ENCODE measurements at regions not wholly inside any gene's neighbourhood (a gene's known extent, or its start where the extent isn't known, plus 50 kb on each side); places are given as distances from the start of the nearest gene placed in this dataset.
A peak's percentile ranks its signal among the peaks of the same experiment; 100 is the strongest.
"Not testable (repeated sequence)": the region's sequence is repeated elsewhere in the genome, so short reads cannot be mapped to it uniquely, and the experiment has no call there.

DNA sequence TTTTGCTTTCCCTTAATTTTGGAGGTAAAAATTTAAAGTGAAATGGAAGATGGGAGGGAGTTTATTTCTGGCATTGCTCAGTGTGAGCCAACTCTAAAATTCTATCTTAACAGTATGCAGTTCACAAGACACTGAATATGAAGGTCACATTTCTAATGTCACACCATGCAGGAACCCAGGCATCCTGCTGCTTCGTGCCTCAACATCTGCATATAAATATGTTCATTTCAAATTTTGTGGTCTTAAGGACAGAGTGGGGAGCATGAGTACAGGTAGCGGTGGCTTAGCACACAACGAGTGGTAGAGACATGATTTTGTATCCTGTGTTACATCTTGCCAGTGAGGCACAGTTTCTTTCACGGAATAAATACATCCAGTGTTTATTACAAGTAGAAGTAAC is 102.4 kb downstream of the ARL4C start:
- DNase-seq, result no peak
- Mint-ChIP-seq H3K9me3 (peaks cover 1% of the 10 kb centered on the region), H3K4me3 (no peak overlapping the region), H3K27me3 (no peaks in the 10 kb centered on the region), H3K4me1 (peaks cover 57% of the 10 kb centered on the region), H3K36me3 (peaks cover 4% of the 10 kb centered on the region), H3K27ac (peak overlapping the region; percentile 55)

DNA sequence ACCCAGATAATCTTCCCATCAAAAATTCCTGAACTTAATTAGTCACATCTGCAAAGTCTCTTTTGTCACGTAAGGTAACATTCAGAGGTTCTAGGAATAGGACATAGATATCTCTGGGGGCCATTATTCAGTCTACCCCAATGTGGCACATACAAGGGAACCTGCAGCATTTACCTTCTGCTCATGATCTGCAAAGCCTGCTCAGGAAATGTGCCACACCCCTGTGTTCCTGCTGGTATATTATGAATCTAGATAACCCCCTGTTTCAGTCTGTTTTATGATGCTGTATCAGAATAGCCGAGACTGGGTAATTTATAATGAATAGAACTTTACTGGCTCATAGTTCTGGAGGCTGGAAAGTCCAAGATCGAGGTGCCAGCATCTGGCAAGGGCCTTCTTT is 103.5 kb downstream of the ARL4C start:
- peak overlapping the region; percentile 69 for H3K27ac Mint-ChIP-seq
- DNase-seq, result no peak
- peaks cover 52% of the 10 kb centered on the region for H3K4me1 Mint-ChIP-seq
- peaks cover 3% of the 10 kb centered on the region for H3K36me3 Mint-ChIP-seq
- H3K9me3 Mint-ChIP-seq, result peaks cover 4% of the 10 kb centered on the region
- no peaks in the 10 kb centered on the region for H3K27me3 Mint-ChIP-seq
- peak overlapping the region; percentile 22 for H3K4me3 Mint-ChIP-seq

DNA sequence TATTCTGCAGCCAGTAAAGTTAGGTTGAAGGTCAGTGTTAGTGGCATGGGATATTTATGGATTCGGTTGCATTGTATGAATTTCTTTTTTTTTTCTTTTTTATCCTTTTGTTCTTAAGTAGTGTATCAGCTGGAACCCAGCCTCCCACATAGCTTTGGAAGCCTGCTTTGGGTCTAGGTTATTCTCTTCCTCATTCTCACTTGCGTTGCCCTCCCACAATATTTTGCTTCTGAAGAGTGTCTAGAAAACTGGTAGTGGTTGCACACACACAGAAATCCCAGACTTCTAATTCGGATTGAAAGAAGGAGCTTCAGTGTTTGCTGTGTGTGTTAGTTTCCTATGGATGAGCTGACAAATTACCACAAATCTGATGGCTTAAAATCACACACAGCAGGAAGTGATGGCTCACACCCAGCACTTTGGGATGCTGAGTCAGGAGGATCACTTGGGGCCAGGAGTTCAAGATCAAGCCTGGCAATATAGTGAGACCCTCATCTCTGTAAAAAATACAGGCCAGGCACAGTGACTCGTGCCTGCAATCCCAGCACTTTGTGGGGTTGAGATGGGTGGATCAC is 104.8 kb downstream of the ARL4C start:
- H3K9me3 Mint-ChIP-seq, result peaks cover 4% of the 10 kb centered on the region
- DNase-seq, result no peak
- peaks cover 49% of the 10 kb centered on the region for H3K4me1 Mint-ChIP-seq
- peak overlapping the region; percentile 1 for H3K27ac Mint-ChIP-seq
- no peaks in the 10 kb centered on the region for H3K27me3 Mint-ChIP-seq
- peaks cover 3% of the 10 kb centered on the region for H3K36me3 Mint-ChIP-seq
- no peak overlapping the region for H3K4me3 Mint-ChIP-seq

DNA sequence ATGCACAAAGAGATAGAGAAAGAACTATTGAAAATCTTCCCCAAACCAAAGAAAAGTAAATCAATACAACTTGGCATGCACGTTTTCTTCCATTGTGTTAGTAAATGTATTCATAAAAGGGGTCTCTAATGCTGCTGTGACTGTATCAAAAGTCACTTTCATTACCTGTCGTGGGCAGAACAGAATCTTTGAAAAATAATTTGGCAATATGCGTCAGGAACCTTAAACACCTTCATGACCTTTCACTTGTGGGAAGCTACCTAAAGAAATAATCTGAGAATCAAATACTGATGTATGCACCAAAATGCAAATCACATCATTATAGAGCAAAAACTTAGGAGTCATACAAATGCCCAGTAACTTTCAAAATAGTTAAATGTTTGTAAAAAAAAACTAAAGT is 105.3 kb downstream of the ARL4C start:
- Mint-ChIP-seq H3K9me3 (peaks cover 6% of the 10 kb centered on the region), H3K4me3 (no peak overlapping the region), H3K36me3 (peaks cover 3% of the 10 kb centered on the region), H3K27me3 (no peaks in the 10 kb centered on the region), H3K27ac (no peak overlapping the region), H3K4me1 (peaks cover 47% of the 10 kb centered on the region)
- no peak for DNase-seq

DNA sequence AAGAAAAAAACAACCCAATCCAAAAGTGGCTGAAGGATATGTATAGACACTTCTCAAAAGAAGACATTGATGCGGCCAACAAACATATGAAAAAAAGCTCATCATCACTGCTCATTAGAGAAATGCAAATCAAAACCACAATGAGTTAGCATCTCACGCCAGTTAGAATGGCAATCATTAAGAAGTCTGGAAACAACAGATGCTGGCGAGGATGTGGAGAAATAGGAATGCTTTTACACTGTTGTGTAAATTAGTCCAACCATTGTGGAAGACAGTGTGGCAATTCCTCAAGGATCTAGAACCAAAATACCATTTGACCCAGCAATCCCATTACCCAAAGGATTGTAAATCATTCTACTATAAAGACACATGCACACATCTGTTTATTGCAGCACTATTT is 107.2 kb downstream of the ARL4C start:
- not testable (repeated sequence) for H3K4me3 Mint-ChIP-seq, H3K27ac Mint-ChIP-seq, DNase-seq, H3K27me3 Mint-ChIP-seq, H3K36me3 Mint-ChIP-seq, H3K9me3 Mint-ChIP-seq
- peaks cover 37% of the 10 kb centered on the region for H3K4me1 Mint-ChIP-seq

DNA sequence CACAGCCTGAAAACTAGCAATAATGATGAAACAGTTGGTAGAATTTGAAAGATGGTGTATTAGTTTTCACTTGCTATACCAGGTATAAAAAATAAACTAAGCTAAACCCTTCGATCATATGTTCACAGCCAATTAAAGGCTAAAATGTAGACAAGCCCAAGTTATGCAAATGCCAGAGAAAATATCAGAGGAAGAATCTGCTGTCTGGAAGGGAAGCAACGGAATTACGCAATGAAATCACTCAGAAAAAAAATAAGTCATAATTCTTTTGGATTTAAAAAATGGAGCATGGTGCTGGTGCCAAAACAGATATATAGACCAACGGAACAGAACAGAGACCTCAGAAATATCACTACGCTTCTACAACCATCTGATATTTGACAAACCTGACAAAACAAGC is 108.3 kb downstream of the ARL4C start:
- Mint-ChIP-seq H3K27ac (no peak overlapping the region), H3K4me3 (no peak overlapping the region), H3K4me1 (peaks cover 26% of the 10 kb centered on the region), H3K27me3 (no peaks in the 10 kb centered on the region), H3K9me3 (peaks cover 7% of the 10 kb centered on the region), H3K36me3 (peaks cover 3% of the 10 kb centered on the region)
- DNase-seq, result no peak

DNA sequence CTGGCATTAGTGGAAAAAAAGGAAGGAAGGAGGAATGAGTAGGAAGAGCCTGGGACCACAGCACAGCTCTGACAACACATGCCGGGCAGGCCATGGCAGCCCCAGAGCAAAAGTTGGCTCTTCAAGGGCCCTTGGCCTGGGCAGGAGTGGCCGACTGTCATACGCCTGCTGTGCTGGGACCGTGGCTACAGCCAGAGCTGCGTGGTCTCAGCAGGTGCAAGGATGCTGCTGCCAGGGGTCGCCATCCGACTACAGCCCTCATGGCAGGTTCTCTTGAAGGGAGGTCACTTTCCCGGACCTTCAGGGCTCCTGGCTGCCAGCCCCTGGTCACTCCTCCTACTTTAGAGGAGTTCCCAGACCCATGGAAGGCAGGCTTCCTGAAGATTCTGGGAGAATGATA is 109.9 kb downstream of the ARL4C start:
- no peak for DNase-seq
- no peak overlapping the region for H3K27ac Mint-ChIP-seq
- H3K4me1 Mint-ChIP-seq, result peaks cover 14% of the 10 kb centered on the region
- H3K9me3 Mint-ChIP-seq, result peaks cover 6% of the 10 kb centered on the region
- H3K4me3 Mint-ChIP-seq, result no peak overlapping the region
- no peaks in the 10 kb centered on the region for H3K36me3 Mint-ChIP-seq
- no peaks in the 10 kb centered on the region for H3K27me3 Mint-ChIP-seq

DNA sequence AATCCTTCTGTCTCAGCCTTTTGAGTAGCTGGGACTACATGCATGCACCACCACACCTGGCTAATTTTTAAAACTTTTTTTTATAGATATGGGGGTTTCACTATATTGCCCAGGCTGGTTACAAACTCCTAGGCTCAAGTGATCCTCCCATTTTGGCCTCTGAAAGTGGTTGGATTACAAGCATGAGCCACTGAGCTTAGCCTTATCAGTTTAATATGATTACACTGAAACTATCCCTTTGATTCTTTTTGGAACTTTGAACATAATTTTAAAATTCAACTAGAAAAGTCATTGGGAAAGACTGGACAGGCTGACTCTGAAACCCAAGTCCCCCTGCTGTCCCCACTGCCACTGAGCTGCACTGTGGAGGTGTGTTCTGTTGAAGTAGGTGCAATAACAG is 114.8 kb downstream of the ARL4C start:
- Mint-ChIP-seq H3K36me3 (no peaks in the 10 kb centered on the region), H3K4me1 (peaks cover 2% of the 10 kb centered on the region), H3K4me3 (no peak overlapping the region), H3K9me3 (peaks cover 3% of the 10 kb centered on the region), H3K27me3 (no peaks in the 10 kb centered on the region), H3K27ac (no peak overlapping the region)
- no peak for DNase-seq

DNA sequence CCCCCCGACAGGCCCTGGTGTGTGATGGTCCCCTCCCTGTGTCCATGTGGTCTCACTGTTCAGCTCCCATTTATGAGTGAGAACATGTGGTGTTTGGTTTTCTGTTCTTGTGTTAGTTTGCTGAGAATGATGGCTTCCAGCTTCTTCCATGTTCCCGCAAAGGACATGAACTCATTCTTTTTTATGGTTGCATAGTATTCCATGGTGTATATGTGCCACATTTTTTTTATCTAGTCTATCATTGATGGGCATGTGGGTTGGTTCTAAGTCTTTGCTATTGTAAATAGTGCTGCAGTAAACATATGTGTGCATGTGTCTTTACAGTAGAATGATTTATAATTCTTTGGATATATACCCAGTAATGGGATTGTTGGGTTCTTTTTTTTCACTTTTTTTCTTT is 117.9 kb downstream of the ARL4C start:
- H3K4me1 Mint-ChIP-seq, result peaks cover 19% of the 10 kb centered on the region

DNA sequence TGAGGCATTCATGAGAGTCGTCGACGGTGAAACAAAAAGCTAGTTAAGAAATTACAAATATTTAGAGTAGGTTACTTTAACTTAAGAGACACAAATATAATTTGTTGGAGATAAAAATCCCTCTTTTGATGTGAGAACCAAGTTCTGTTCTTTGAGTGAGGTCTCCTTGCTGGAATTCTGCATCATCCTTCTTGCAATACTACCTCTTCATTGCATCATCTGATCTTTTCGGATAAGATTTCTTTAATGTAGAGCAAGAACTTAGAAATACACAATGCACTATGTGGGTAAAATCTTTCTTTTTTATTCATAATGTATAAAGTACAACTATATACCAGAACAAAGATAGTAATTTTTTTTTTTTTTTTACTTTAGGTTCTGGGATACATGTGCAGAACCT is 118.4 kb downstream of the ARL4C start:
- Mint-ChIP-seq H3K27me3 (no peaks in the 10 kb centered on the region), H3K4me3 (no peak overlapping the region), H3K36me3 (no peaks in the 10 kb centered on the region), H3K27ac (peak overlapping the region; percentile 44), H3K9me3 (no peaks in the 10 kb centered on the region), H3K4me1 (peaks cover 24% of the 10 kb centered on the region)
- DNase-seq, result no peak

More for the DNA sequence above, 117.9 kb downstream of the ARL4C start:
- not testable (repeated sequence) for H3K36me3 Mint-ChIP-seq, H3K27me3 Mint-ChIP-seq, H3K4me3 Mint-ChIP-seq, H3K27ac Mint-ChIP-seq, H3K9me3 Mint-ChIP-seq, DNase-seq

DNA sequence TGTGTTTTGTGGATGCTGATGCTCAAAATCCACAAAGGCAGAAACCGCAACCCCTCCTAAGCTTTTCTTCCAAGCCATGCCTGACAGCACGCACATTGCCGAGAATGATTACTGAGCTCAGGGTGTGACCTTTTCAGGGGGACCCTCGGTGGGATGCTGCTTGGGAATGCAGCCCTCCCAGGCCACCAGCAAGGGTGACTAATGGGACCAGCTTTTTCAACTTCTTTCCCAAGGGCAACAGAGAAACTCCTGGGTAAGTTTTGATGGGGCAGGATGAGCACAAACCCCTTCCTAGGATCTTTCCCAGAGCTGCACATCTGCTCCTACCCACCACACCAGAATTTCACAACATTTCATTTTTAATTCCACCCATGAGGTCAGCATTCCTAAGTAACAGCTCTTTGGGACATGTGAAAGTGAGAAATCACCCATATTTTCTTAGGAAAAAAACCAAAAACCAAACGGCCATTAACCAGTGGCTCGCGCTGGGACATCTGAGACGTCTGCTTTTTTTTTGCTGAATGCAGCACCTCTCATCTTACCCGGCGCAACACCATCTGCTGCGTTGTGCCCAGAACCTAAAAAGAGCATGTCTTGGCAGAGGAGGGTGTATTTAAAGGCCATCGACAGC is 119.0 kb downstream of the ARL4C start:
- Mint-ChIP-seq H3K27me3 (no peaks in the 10 kb centered on the region), H3K4me3 (no peak overlapping the region), H3K27ac (peak overlapping the region; percentile 44), H3K4me1 (peaks cover 28% of the 10 kb centered on the region), H3K36me3 (peaks cover 2% of the 10 kb centered on the region), H3K9me3 (peaks cover under 1% of the 10 kb centered on the region)
- no peak for DNase-seq

DNA sequence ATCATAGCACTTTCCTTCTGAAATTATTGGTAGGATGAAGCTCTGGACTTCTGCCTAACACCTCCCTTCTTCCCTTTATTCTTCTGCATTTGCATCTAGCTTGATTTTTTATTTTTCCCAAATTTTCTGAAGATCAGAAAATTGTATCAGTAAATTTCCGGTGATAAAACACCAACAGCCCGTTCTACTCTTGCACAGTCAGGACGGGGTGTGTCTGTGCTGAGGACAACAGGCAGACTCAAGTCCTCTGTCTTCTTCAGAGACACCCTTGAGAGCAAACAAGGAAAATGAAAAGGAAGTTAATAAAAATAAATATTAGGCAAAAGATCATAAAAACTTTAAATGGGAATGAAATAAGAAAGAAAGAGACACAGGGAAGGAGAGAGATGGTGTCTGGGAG is 120.7 kb downstream of the ARL4C start:
- no peak overlapping the region for H3K4me3 Mint-ChIP-seq
- peaks cover 2% of the 10 kb centered on the region for H3K9me3 Mint-ChIP-seq
- H3K36me3 Mint-ChIP-seq, result peaks cover 4% of the 10 kb centered on the region
- no peak for DNase-seq
- H3K4me1 Mint-ChIP-seq, result peaks cover 44% of the 10 kb centered on the region
- H3K27me3 Mint-ChIP-seq, result no peaks in the 10 kb centered on the region
- no peak overlapping the region for H3K27ac Mint-ChIP-seq

DNA sequence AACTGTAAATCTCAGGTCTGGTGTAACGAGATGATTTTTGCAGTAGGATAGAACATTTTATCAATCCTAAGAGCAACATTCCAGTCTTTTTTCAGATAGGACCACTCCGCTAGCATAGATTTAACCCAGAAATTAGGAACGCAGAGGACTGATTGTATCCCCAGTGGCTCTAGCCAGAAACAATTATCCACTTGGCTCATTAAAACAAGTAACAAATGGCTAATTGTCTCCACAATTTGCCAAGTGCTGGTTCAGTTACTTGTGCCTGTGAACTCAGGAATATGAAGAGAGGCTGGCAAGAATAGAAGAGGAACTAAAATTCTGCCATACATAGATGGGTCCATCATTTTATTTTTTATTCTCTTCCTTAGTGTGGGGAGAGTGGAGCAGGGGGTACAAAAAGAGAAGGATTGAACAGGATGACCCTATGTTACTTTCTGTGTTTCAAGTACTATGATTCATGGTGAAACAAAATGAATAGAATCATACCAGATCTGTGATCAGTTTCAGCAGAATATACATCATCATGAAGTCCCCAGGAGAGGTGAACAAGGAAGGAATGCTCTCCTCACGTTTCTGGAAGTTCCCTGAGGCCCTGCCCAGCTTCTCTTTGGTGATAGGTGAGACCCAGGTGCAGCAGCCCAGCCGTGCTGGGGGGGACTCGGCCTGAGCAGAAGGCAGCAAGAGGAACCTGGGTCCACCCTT is 121.6 kb downstream of the ARL4C start:
- Mint-ChIP-seq H3K27ac (no peak overlapping the region), H3K4me3 (no peak overlapping the region), H3K27me3 (no peaks in the 10 kb centered on the region), H3K9me3 (peaks cover 2% of the 10 kb centered on the region), H3K36me3 (peaks cover 4% of the 10 kb centered on the region), H3K4me1 (peaks cover 52% of the 10 kb centered on the region)
- DNase-seq, result no peak

DNA sequence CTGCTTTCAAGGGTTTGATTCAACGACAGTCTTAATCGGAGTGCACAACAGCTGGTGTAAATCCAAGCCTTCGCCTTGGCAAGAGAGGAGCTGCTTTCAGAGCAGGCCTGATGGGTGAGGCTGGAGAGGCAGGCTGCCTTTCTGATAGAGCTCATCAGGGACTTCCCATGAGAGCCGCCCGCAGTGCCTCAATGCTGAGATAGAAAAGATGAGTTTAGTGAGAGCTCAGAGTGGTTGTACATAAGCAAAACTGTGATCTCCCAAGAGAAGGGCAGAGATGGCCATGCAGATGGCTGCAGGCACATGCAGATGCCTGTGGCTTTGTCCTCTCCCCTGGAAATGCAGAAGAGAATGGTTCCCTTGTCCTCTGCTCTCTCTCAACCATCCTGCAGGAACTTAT is 122.1 kb downstream of the ARL4C start:
- Mint-ChIP-seq H3K4me3 (no peak overlapping the region), H3K4me1 (peaks cover 58% of the 10 kb centered on the region), H3K27ac (no peak overlapping the region), H3K27me3 (no peaks in the 10 kb centered on the region), H3K9me3 (peaks cover 2% of the 10 kb centered on the region), H3K36me3 (peaks cover 4% of the 10 kb centered on the region)
- no peak for DNase-seq

DNA sequence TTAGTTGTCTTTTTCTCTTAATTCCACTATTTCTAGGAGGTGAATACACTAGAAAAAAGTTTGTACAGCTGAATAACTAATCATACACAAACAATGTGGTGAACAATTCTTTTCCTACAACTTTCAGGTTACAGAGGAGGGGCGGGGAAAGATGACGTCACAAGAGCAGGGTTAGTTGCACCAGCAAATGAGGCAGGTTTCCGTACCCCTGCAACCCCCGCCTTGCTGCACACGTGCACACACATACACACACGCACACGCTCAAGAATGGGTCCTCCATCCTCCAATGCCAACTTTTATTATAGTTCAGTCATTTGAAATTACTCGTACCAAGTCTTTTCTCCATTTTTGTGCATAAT is 122.8 kb downstream of the ARL4C start:
- Mint-ChIP-seq H3K36me3 (peaks cover 4% of the 10 kb centered on the region), H3K9me3 (peaks cover 2% of the 10 kb centered on the region), H3K4me1 (peaks cover 63% of the 10 kb centered on the region), H3K27me3 (no peaks in the 10 kb centered on the region), H3K4me3 (peak overlapping the region; percentile 52), H3K27ac (peak overlapping the region; percentile 93)
- no peak for DNase-seq

All from activated naive CD8-positive, alpha-beta T cell treated with anti-CD3 and anti-CD28 coated beads for 36 hours (primary cell).